ENCODE measurements at regions not wholly inside any gene's neighbourhood (a gene's known extent, or its start where the extent isn't known, plus 50 kb on each side); places are given as distances from the start of the nearest gene placed in this dataset.
"Not testable (repeated sequence)": the region's sequence is repeated elsewhere in the genome, so short reads cannot be mapped to it uniquely, and the experiment has no call there.

DNA sequence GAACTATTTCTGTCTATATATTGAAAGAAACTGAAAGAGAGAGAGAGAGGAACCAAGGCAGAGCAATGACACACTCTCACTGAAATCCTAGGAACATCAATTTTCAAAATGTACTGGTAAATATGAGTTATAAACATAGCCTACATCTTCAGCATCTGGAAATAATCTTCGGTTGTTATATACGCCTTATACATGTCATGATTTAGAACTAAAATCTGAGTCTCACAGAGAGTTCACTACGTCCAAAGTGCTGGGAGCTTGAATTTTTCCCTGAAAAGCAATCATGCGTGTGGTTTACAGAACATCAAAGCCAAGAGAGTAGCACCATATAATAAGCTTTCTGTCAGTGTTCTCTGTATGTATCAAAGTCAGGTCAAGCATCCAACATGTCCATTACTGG lies 420.0 kb upstream of the CBLB start:
- DNase-seq (ENCODE audit: low read depth in 3 of 3, low spot score in 2 of 3) = no peak

DNA sequence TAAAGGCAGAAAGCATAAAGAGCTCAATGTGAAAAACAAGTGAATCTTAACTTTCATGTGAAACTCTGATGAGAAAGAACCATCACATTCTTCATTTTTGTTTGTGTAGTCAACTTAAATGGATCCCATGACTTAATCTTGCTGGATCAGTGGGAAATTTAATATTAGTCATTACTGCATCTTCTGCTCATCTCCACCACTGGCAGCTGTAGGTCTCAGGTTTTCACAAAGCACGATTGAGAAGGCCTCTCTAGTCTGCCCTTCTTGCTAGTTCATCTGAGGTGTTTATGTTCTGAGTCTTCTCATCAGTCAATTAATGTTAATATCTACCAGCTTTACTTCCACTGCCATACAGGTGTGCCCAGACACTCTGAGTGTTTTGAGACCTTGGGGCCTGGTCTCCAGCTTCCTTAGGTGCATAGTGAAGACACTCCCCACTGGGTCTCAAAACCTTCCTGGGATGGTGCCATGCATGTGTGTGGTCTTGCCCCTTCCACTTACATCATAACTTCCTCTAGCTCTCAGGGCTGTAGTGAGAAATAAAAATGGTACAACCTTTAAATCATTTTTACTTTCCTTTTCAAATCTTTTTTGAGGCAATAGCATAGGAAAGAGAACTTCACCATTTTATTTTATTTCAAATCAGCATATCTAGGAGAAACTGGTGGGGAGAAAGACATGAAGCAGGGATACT lies 421.6 kb upstream of the CBLB start:
- DNase-seq (ENCODE audit: low read depth in 3 of 3, low spot score in 2 of 3) = no peak

DNA sequence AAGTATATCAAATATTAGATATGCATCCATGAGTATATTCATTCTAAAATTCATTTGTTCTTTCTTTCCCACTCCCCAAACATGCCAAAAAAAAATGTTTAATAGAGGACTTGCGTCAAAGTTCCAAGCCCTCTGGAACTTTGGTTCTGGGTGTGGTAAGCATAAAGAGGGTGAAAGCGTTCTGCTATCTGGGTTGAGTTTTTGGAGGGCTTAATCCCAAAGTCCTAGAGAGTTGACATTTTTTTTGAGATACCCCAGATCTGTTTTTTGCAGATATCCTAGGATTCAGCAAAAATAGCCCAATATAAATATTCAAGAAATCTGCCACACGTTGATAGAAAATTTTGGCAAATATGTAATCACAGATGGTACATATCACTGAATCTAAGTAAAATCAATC lies 424.3 kb upstream of the CBLB start:
- no peak for DNase-seq (ENCODE audit: low read depth in 3 of 3, low spot score in 2 of 3)

DNA sequence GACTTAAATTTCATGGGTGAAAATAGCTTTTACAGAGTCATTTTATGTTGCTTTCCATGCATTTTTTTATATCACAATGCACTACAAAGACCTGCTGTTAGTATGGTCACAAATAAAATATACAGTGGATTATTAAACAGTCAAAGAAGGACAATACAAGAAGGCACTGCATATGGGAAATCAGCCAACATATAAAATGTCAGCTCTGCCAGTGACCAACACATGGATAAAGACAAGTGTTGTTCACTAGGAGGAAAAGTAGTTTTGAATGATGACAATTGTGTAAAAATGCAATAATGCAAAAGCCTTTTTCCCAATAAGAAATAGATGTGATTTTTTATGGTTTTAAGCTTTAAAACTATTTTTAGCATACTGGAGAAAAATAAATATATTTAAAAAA lies 425.3 kb upstream of the CBLB start:
- no peak for DNase-seq (ENCODE audit: low read depth in 3 of 3, low spot score in 2 of 3)

DNA sequence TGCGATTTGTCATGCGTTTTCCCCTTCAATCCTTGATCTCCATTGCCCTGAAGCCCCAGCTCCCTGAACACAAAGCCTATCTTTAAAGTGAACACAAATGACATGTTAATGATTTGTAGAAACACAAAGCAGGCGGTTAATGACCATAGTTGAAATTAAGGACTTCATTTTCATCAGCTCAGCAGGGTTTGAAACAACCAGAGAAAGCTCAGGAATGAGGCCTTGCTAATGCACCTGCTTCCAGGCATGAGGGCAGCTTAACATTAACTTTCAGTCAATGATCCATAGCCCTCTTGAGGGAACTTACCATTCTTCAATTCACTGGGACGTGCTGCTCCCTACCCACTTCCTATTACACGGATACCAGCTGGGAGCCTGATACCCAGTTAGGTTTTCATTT lies 427.2 kb upstream of the CBLB start:
- DNase-seq (ENCODE audit: low read depth in 3 of 3, low spot score in 2 of 3) = peak in 1 of 3 donors; percentile 41

DNA sequence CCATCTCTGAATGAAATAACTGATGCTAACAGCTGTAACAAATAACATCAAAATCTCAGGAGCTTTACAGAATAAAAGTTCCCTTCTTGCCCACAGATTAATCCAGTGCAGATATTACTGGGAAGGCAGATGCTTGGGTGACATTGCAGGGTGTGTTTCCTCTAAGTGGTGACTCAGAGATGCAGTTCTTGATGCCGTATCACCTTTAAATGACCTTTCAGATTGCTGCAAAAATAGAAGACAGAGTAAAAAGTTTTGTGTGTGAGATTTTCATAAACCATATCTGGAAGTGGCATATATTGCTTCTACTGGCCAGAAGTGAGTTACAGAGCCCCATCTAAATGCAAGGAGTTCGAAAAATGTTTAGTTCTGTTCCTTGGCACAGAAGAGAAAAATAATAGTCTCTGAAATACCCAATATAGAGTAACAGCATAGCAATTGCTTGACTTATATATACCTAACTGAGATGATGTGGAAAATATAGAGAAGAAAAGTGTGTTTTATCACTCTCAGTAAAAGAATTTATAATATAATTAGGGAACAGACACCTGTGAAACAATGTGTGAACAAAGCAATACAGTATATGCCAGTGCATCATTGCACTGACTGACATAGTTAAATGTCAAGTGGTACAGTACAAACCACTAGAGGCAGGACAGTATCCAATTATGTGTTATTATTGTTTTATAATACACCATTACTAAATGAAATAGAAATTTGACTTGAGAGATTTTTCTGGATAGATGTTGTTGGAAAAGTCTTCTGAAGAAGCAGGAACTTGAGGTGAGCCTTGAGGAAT lies 430.7 kb upstream of the CBLB start:
- DNase-seq (ENCODE audit: low read depth in 3 of 3, low spot score in 2 of 3) = no peak

GRCh38 chr3:106302451-106303221 lies 433.8 kb upstream of the CBLB start:
- DNase-seq (ENCODE audit: low read depth in 3 of 3, low spot score in 2 of 3) = no peak

DNA sequence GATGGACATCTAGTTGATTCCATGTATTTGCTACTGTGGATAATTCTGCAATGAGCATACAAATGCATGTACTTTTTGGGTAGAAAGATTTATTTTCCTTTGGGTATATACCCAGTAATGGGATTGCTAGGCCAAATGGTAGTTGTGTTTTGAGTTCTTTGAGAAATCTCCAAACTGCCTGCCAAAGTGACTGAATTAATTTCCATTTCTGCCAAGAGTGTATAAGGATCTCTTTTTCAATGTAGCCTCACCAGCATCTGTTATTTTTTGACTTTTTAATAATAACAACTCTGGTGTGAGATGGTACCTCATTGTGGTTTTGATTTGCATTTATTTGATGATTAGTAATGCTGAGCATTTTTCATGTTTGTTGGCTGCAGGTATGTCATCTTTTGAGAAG lies 435.0 kb upstream of the CBLB start:
- DNase-seq (ENCODE audit: low read depth in 3 of 3, low spot score in 2 of 3) = no peak

GRCh38 chr3:106305127-106305526 lies 436.3 kb upstream of the CBLB start:
- no peak for DNase-seq (ENCODE audit: low read depth in 3 of 3, low spot score in 2 of 3)

GRCh38 chr3:106305882-106306435 lies 437.1 kb upstream of the CBLB start:
- no peak for DNase-seq (ENCODE audit: low read depth in 3 of 3, low spot score in 2 of 3)

DNA sequence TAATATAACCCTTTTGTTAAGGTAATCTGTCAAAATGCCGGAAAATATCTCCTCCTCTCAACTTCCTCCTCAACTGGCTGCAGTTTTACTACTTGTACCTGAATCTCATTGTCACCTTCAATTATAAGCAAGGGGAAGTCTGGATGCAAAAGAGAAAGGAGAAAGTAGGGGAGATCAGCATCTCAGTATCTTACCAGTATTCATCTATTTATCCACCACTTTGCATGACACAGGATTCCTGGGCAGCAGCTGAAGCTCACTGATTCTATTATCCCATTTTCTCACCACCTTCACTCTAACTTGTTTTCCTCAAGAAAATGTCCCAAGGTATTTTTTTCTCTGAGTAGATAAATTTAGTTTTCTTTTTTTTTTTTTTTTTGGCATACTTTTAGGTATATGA lies 440.5 kb upstream of the CBLB start:
- DNase-seq (ENCODE audit: low read depth in 3 of 3, low spot score in 2 of 3) = no peak

DNA sequence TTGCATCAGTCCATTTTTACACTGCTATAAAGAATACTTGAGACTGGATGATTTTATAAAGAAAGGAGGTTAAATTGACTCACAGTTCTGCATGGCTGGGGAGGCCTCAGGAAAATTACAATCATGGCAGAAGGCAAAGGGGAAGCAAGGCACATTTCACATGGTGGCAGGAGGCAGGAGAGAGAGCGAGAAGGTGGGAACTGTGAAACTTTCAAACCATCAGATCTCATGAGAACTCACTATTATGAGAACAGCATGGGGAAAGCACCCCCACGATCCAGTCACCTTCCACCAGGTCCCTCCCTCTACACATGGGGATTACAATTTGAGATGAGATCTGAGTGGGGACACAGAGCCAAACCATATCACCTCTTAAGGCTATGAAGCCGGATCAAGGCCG lies 441.0 kb upstream of the CBLB start:
- not testable (repeated sequence) for DNase-seq (ENCODE audit: low read depth in 3 of 3, low spot score in 2 of 3)

DNA sequence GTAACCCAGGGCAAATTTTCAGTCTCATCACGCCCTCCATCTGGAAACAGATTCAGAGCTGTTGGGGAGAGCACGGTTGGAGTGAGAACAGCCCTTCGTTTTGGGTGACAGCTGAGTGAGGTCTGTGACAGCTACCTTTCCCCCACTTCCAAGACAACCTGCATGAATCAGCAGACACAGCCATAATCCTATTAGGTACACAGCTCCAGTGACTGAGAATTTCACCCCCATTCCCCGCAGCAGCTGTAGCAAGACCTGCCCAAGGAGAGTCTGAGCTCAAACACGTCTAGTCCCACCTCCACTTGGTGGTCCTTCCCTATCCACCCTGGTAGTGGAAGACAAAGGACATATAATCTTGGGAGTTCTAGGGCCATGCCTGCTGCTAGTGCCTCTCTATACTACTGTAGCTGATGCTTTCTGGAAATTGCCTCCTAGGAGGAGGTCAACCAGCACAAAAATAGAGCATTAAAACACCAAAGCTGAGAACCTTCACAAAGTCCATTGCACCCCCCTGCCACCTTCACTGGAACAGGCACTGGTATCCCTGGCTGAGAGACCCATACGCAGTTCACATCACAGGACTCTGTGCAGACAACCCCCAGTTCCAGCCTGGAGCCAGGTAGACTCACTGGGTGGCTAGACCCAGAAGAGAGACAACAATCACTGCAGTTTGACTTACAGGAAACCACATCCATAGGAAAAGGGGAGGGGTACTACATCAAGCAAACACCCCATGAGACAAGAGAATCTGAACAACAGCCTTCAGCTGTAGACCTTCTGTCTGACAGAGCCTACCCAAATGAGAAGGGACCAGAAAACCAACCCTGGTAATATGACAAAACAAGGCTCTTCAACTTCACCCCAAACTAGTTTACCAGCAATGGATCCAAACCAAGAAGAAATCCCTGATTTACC lies 448.6 kb upstream of the CBLB start:
- no peak for DNase-seq (ENCODE audit: low read depth in 3 of 3, low spot score in 2 of 3)

DNA sequence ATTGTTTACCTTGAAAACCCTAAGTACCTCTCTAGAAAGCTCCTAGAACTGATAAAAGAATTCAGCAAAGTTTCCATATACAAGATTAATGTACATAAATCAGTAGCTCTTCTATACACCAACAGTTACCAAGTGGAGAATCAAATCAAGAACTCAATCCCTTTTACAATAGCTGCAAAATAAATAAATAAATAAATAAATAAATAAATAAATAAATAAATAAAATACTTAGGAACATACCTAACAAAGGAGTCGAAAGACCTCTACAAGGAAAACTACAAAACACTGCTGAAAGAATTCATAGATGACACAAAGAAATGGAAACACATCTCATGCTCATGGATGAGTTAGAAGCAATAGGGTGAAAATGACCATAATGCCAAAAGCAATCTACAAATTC lies 452.6 kb upstream of the CBLB start:
- DNase-seq (ENCODE audit: low read depth in 3 of 3, low spot score in 2 of 3) = not testable (repeated sequence)

GRCh38 chr3:106323586-106323985 lies 454.8 kb upstream of the CBLB start:
- no peak for DNase-seq (ENCODE audit: low read depth in 3 of 3, low spot score in 2 of 3)

DNA sequence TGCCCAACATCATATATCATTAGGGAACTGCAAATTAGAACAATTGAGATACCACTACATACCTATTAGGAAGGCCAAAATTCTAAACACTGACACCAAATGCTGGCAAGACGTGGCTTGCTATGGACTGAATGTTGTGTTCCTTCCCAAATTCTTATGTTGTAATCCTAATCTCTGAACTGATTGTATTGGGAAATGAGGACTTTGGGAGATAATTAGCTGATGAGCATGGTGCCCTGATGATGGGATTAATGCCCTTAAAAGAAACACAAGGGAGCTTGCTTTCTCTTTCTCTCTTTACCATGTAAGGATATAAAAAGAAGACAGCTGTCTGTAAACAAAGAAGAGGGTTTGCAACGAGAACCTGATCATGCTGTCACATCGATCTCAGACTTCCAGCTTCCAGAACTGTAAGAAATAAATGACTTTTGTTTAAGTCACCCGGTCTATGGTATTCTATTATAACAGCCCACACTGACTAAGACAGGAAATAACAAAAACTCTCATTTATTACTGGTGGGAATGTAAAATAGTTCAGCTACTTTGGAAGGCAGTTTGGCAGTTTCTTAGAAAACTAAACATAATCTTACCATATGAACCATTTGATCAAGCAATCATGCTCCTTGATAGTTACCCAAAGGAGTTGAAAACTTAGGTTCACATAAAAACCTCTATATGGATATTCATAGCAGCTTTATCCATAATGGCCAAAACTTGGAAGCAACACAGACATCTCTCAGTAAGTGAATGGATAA lies 458.3 kb upstream of the CBLB start:
- DNase-seq (ENCODE audit: low read depth in 3 of 3, low spot score in 2 of 3) = no peak

DNA sequence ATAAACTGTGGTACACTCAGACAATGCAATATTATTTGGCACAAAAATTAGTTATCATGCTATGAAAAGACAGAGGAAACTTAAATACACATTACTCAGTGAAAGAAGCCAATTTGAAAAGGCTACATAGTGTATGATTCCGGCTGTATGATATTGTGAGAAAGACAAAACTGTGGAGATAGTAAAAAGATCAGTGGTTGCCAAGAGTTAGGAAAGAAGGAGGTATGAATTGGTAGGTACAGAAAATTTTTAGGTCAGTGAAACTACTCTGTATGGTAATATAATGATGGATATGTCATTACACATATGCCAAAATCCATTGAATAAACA lies 458.8 kb upstream of the CBLB start:
- no peak for DNase-seq (ENCODE audit: low read depth in 3 of 3, low spot score in 2 of 3)

- DNase-seq (ENCODE audit: low read depth in 3 of 3, low spot score in 2 of 3) = no peak
These were observed 459.4 kb upstream of the CBLB start for GRCh38 chr3:106328224-106328623.

DNA sequence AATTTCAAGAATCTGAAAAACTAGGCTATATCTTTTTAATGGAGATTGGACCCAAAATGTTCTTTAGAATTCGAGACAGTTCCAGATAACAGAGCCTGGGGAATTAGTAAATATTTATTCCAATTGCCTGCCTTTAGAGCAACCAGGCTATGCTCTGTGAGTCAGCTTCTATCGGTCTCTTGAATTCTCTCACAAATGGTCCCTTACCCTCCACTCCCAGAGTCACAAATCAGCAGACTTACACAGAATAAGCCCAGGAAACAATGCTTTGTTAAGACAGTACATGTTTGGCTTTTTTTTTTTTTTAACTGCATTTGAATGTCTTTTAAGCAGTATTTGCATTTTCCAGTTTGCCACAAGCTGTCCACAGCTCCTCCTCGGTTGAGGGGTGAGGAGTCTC lies 460.7 kb upstream of the CBLB start:
- no peak for DNase-seq (ENCODE audit: low read depth in 3 of 3, low spot score in 2 of 3)

- DNase-seq (ENCODE audit: low read depth in 3 of 3, low spot score in 2 of 3) = no peak
These were observed 462.8 kb upstream of the CBLB start for GRCh38 chr3:106331636-106332035.
